Neural progenitor cell (in vitro differentiated cells): ENCODE measurements at regions not wholly inside any gene's neighbourhood (a gene's known extent, or its start where the extent isn't known, plus 50 kb on each side); places are given as distances from the start of the nearest gene placed in this dataset.

ENCODE experiments used
- DNase-seq: peaks from one replicate; pipeline ENCODE4 v3.0.0-alpha.2; 2016; ENCODE audit warnings: low spot score
- H2AFZ ChIP-seq: fragments of 200-600 bp; sonication (generic); replicated peaks from 2 replicates; pipeline ENCODE4 v1.6.1; 2016; ENCODE audit warnings: antibody characterized with exemption
- H3F3A ChIP-seq: fragments of 200-600 bp; sonication (generic); 2 replicates; pipeline ENCODE4 v1.6.1; 2016; ENCODE audit warnings: antibody characterized with exemption, low read depth
- H3K27ac ChIP-seq: fragments of 200-600 bp; sonication (generic); 2 replicates; pipeline ENCODE4 v1.5.1; 2016; ENCODE audit warnings: mild to moderate bottlenecking
- H3K27me3 ChIP-seq: fragments of 200-600 bp; sonication (generic); 2 replicates; pipeline ENCODE4 v1.6.1; 2016; ENCODE audit warnings: mild to moderate bottlenecking, moderate library complexity
- H3K36me3 ChIP-seq: fragments of 200-600 bp; sonication (generic); 2 replicates; pipeline ENCODE4 v1.5.1; 2016
- H3K4me1 ChIP-seq: fragments of 200-600 bp; sonication (generic); 2 replicates; pipeline ENCODE4 v1.6.1; 2016; ENCODE audit warnings: mixed run types
- H3K4me2 ChIP-seq: fragments of 200-600 bp; sonication (generic); 2 replicates; pipeline ENCODE4 v1.6.1; 2016
- H3K4me3 ChIP-seq: fragments of 200-600 bp; sonication (generic); 2 replicates; pipeline ENCODE4 v1.5.1; 2016
- H3K79me2 ChIP-seq: fragments of 200-600 bp; sonication (generic); 2 replicates; pipeline ENCODE4 v1.6.1; 2016; ENCODE audit warnings: low read depth
- H3K9ac ChIP-seq: fragments of 200-600 bp; sonication (generic); 2 replicates; pipeline ENCODE4 v1.6.1; 2016
- H3K9me3 ChIP-seq: fragments of 200-600 bp; sonication (generic); 2 replicates; pipeline ENCODE4 v1.5.1; 2016; ENCODE audit warnings: low read depth
- H4K20me1 ChIP-seq: fragments of 200-600 bp; sonication (generic); 2 replicates; pipeline ENCODE4 v1.6.1; 2016; ENCODE audit warnings: low read depth
- H3K27ac Mint-ChIP-seq: 3 replicates; pipeline ENCODE4 v1.8.0; 2021; ENCODE audit warnings: mixed read lengths
- H3K27me3 Mint-ChIP-seq: 2 replicates; pipeline ENCODE4 v1.8.0; 2022; ENCODE audit warnings: low read depth, mild to moderate bottlenecking, inconsistent platforms, moderate library complexity, mixed read lengths; ENCODE audit not compliant: insufficient read depth
- H3K36me3 Mint-ChIP-seq: 3 replicates; pipeline ENCODE4 v1.8.0; 2021; ENCODE audit warnings: mixed read lengths
- H3K4me1 Mint-ChIP-seq: 3 replicates; pipeline ENCODE4 v1.8.0; 2021; ENCODE audit warnings: mixed read lengths
- H3K4me3 Mint-ChIP-seq: 3 replicates; pipeline ENCODE4 v1.8.0; 2021; ENCODE audit warnings: mild to moderate bottlenecking, moderate library complexity, mixed read lengths
- H3K9me3 Mint-ChIP-seq: 3 replicates; pipeline ENCODE4 v1.8.0; 2020; ENCODE audit warnings: mixed read lengths
- EZH2 ChIP-seq: fragments of 200-600 bp; sonication (generic); IDR thresholded peaks from 2 replicates; pipeline ENCODE4 v1.6.1; 2017; ENCODE audit warnings: antibody characterized with exemption, mild to moderate bottlenecking, moderate library complexity
- EZH2phosphoT487 ChIP-seq: fragments of 200-600 bp; sonication (generic); IDR thresholded peaks from 2 replicates; pipeline ENCODE4 v1.6.1; 2017; ENCODE audit warnings: antibody characterized with exemption
- TF ChIP-seq, protein P1 (sequence below): fragments of 200-600 bp; sonication (generic); IDR thresholded peaks from 2 replicates; pipeline ENCODE4 v1.5.1; 2017; ENCODE audit warnings: antibody characterized with exemption, mild to moderate bottlenecking

DNA sequence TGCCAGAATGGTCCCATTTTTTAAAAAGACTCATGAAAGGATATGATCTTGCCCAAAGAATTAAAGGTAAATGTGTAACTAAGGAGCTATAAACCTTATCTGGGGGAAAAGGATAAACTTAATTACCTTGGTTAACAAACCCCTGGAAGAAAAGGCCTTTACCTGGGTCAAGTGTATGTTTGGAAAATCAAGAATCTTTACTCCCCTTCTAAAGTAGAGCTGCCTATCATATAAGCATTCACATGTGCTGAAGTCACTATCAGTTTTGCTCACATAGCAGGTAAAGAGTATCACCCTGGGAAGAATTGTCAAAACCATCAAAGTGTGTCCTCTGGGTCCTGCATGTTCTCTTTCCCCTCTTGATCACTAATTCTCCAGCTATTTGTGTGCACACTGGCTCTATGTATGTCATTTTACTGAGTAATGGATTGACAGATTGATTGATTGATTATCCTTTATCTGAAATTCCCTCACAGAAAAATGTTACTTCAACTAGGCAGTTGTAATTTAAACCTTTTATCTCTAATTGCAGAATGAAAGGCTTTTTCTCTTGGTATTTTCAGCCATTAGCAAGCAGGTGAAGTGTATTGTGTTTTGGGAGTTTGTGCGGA, 199.4 kb downstream of the NOL4 start:
- H3K27me3 Mint-ChIP-seq, result no peaks in the 10 kb centered on the region
- Histone ChIP-seq H3K27ac (no peak overlapping the region), H3K4me3 (no peak overlapping the region), H3K27me3 (no peaks in the 10 kb centered on the region), H3F3A (no peaks in the 10 kb centered on the region), H4K20me1 (no peaks in the 10 kb centered on the region), H3K4me2 (no peak overlapping the region), H3K9me3 (no peaks in the 10 kb centered on the region), H3K9ac (no peak overlapping the region), H3K36me3 (no peaks in the 10 kb centered on the region), H3K4me1 (no peaks in the 10 kb centered on the region), H3K79me2 (no peaks in the 10 kb centered on the region), H2AFZ (no peak overlapping the region)
- no peak overlapping the region for H3K27ac Mint-ChIP-seq
- peaks cover 8% of the 10 kb centered on the region for H3K4me1 Mint-ChIP-seq
- H3K4me3 Mint-ChIP-seq, result no peak overlapping the region
- no peaks in the 10 kb centered on the region for H3K9me3 Mint-ChIP-seq
- no peak for TF ChIP-seq EZH2
- H3K36me3 Mint-ChIP-seq, result no peaks in the 10 kb centered on the region
- no peak for DNase-seq

DNA sequence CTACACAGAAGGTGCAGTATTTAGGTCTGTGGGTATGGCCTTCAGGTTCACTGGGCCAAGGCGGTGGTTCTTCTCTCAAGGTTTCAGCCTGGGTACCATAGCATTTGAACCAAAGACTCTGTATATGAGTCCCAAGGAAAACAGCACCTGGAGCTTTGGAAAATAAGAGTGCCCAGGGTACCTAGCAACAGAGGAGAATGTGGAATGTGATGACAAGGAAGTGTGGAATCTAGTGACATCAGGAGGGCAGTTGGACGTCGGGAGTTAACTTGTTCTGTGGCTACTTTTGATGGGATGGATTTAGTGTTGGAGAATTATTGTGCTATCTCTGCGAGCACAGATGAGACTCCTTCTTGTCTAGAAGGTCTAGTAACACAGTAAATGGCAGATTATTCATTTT, 201.2 kb downstream of the NOL4 start:
- Mint-ChIP-seq H3K9me3 (no peaks in the 10 kb centered on the region), H3K4me3 (no peak overlapping the region), H3K36me3 (no peaks in the 10 kb centered on the region), H3K27me3 (no peaks in the 10 kb centered on the region), H3K4me1 (peaks cover 10% of the 10 kb centered on the region), H3K27ac (peak overlapping the region; percentile 18)
- no peak overlapping the region for H3K9ac ChIP-seq
- H3F3A ChIP-seq, result no peaks in the 10 kb centered on the region
- no peaks in the 10 kb centered on the region for H3K27me3 ChIP-seq
- no peaks in the 10 kb centered on the region for H3K36me3 ChIP-seq
- no peak for TF ChIP-seq EZH2
- TF ChIP-seq, protein P1, sequence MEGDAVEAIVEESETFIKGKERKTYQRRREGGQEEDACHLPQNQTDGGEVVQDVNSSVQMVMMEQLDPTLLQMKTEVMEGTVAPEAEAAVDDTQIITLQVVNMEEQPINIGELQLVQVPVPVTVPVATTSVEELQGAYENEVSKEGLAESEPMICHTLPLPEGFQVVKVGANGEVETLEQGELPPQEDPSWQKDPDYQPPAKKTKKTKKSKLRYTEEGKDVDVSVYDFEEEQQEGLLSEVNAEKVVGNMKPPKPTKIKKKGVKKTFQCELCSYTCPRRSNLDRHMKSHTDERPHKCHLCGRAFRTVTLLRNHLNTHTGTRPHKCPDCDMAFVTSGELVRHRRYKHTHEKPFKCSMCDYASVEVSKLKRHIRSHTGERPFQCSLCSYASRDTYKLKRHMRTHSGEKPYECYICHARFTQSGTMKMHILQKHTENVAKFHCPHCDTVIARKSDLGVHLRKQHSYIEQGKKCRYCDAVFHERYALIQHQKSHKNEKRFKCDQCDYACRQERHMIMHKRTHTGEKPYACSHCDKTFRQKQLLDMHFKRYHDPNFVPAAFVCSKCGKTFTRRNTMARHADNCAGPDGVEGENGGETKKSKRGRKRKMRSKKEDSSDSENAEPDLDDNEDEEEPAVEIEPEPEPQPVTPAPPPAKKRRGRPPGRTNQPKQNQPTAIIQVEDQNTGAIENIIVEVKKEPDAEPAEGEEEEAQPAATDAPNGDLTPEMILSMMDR, result no peak
- no peak for TF ChIP-seq EZH2phosphoT487
- no peak overlapping the region for H3K27ac ChIP-seq
- peak overlapping the region; percentile 27 for H2AFZ ChIP-seq
- DNase-seq, result peak; percentile 5
- no peaks in the 10 kb centered on the region for H4K20me1 ChIP-seq
- no peaks in the 10 kb centered on the region for H3K4me1 ChIP-seq
- H3K79me2 ChIP-seq, result no peaks in the 10 kb centered on the region
- H3K4me2 ChIP-seq, result no peak overlapping the region
- no peak overlapping the region for H3K4me3 ChIP-seq
- H3K9me3 ChIP-seq, result no peaks in the 10 kb centered on the region

DNA sequence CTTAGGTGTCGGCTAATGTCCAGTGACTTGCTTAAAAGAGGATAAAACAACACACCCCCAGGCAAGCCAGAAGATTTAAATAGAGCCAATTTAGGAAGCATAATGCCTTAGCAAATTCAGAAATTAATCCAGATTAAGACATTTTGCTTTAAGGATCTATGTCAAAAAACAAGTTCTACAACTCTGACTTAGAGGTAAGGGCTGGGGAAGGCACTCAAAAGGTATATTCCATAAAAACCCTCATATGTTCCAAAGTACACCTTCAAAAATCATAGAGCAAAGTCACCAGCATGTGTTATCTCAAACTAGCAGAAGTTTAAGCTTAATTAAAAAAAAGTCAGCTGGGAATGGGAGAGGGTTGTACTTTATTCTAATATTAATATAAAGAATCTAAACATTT, 206.4 kb downstream of the NOL4 start:
- Histone ChIP-seq H3K9me3 (no peaks in the 10 kb centered on the region), H3K9ac (no peak overlapping the region), H3K4me3 (no peak overlapping the region), H3K79me2 (no peaks in the 10 kb centered on the region), H3K4me2 (no peak overlapping the region), H3F3A (no peaks in the 10 kb centered on the region), H4K20me1 (no peaks in the 10 kb centered on the region), H3K27ac (no peak overlapping the region), H2AFZ (no peak overlapping the region), H3K27me3 (no peaks in the 10 kb centered on the region), H3K36me3 (no peaks in the 10 kb centered on the region), H3K4me1 (no peaks in the 10 kb centered on the region)
- Mint-ChIP-seq H3K27me3 (no peaks in the 10 kb centered on the region), H3K4me1 (peaks cover 4% of the 10 kb centered on the region), H3K27ac (no peak overlapping the region), H3K4me3 (no peak overlapping the region), H3K9me3 (no peaks in the 10 kb centered on the region), H3K36me3 (no peaks in the 10 kb centered on the region)
- no peak for DNase-seq
- TF ChIP-seq EZH2 (no peak), EZH2phosphoT487 (no peak)
- TF ChIP-seq, protein P1, result no peak

DNA sequence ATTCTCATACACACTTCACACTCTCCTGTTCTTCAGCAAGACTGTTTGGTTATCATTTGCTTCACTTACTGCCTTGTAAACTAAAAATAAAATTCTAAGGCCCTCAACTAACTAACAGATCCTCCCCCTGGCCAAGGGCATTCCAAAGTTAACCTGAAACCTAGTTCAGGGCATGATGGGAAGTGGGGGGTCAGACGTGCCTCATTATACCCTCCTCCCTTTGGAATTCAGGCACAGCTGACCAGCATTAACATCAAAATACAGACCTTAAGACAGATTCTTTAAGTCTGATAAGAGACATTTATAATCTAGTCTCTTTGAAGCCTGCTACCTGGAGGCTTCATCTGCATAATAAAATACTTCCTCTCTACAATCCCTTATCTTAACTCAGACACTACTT, 221.0 kb downstream of the NOL4 start:
- TF ChIP-seq, protein P1, result no peak
- TF ChIP-seq EZH2 (no peak), EZH2phosphoT487 (no peak)

More for the DNA sequence above, 221.0 kb downstream of the NOL4 start:
- H3K27ac Mint-ChIP-seq, result no peak overlapping the region
- H3K4me1 Mint-ChIP-seq, result peaks cover 3% of the 10 kb centered on the region
- no peaks in the 10 kb centered on the region for H3K9me3 ChIP-seq
- no peaks in the 10 kb centered on the region for H3K27me3 ChIP-seq
- H3K36me3 Mint-ChIP-seq, result no peaks in the 10 kb centered on the region
- H3K4me1 ChIP-seq, result no peaks in the 10 kb centered on the region
- H3K27ac ChIP-seq, result no peak overlapping the region
- no peak overlapping the region for H3K9ac ChIP-seq
- H3K27me3 Mint-ChIP-seq, result no peaks in the 10 kb centered on the region
- H2AFZ ChIP-seq, result no peak overlapping the region
- H3K4me2 ChIP-seq, result no peak overlapping the region
- H3K36me3 ChIP-seq, result no peaks in the 10 kb centered on the region
- H3K79me2 ChIP-seq, result no peaks in the 10 kb centered on the region
- no peak overlapping the region for H3K4me3 Mint-ChIP-seq
- no peak overlapping the region for H3K4me3 ChIP-seq
- H4K20me1 ChIP-seq, result no peaks in the 10 kb centered on the region
- no peaks in the 10 kb centered on the region for H3K9me3 Mint-ChIP-seq
- no peaks in the 10 kb centered on the region for H3F3A ChIP-seq
- DNase-seq, result no peak
